GM23338 (cell line): ENCODE measurements at regions not wholly inside any gene's neighbourhood (a gene's known extent, or its start where the extent isn't known, plus 50 kb on each side); places are given as distances from the start of the nearest gene placed in this dataset.

Experiments
- ATAC-seq: fragments of 200-7000 bp; cut with Tn5 transposase; 3 replicates; pipeline ENCODE4 v1.9.1; 2020
- DNase-seq: peaks from one replicate; pipeline ENCODE4 v3.0.0-alpha.2; 2015; ENCODE audit warnings: low spot score
- H2AFZ ChIP-seq: fragments of 200-600 bp; sonication (generic); 2 replicates; pipeline ENCODE4 v1.8.0; 2016; ENCODE audit warnings: antibody characterized with exemption, mild to moderate bottlenecking, moderate library complexity
- H3F3A ChIP-seq: fragments of 200-600 bp; sonication (generic); replicated peaks from 2 replicates; pipeline ENCODE4 v1.8.0; 2017; ENCODE audit warnings: antibody characterized with exemption, mixed run types, low read depth
- H3K27ac ChIP-seq: fragments of 200-600 bp; sonication (generic); 2 replicates; pipeline ENCODE4 v1.6.1; 2016; ENCODE audit warnings: low read depth
- H3K27me3 ChIP-seq: fragments of 200-600 bp; sonication (generic); 2 replicates; pipeline ENCODE4 v1.8.0; 2016; ENCODE audit warnings: mild to moderate bottlenecking, mixed run types, moderate library complexity; ENCODE audit not compliant: insufficient read depth
- H3K36me3 ChIP-seq: fragments of 200-600 bp; sonication (generic); 2 replicates; pipeline ENCODE4 v1.8.0; 2016; ENCODE audit warnings: mild to moderate bottlenecking; ENCODE audit not compliant: insufficient read depth
- H3K4me1 ChIP-seq: fragments of 200-600 bp; sonication (generic); 2 replicates; pipeline ENCODE4 v1.8.0; 2016; ENCODE audit warnings: mild to moderate bottlenecking, moderate library complexity; ENCODE audit not compliant: insufficient read depth
- H3K4me2 ChIP-seq: fragments of 200-600 bp; sonication (generic); 2 replicates; pipeline ENCODE4 v1.7.1; 2017; ENCODE audit warnings: mixed run types
- H3K4me3 ChIP-seq: fragments of 200-600 bp; sonication (generic); 2 replicates; pipeline ENCODE4 v1.6.1; 2016; ENCODE audit warnings: mixed run types
- H3K79me2 ChIP-seq: fragments of 200-600 bp; sonication (generic); replicated peaks from 2 replicates; pipeline ENCODE4 v1.8.0; 2017; ENCODE audit warnings: mild to moderate bottlenecking; ENCODE audit not compliant: insufficient read depth
- H3K9me2 ChIP-seq: fragments of 200-600 bp; sonication (generic); 2 replicates; pipeline ENCODE4 v1.8.0; 2017; ENCODE audit not compliant: insufficient read depth
- H4K20me1 ChIP-seq: fragments of 200-600 bp; sonication (generic); replicated peaks from 2 replicates; pipeline ENCODE4 v1.8.0; 2017; ENCODE audit warnings: mild to moderate bottlenecking; ENCODE audit not compliant: insufficient read depth
- H3K27ac Mint-ChIP-seq: 2 replicates; pipeline ENCODE4 v1.8.0; 2020; ENCODE audit warnings: inconsistent platforms, mild to moderate bottlenecking, moderate library complexity, mixed read lengths
- H3K27me3 Mint-ChIP-seq: 3 replicates; pipeline ENCODE4 v1.8.0; 2022; ENCODE audit warnings: low read depth, mild to moderate bottlenecking, moderate library complexity, mixed read lengths, inconsistent platforms; ENCODE audit not compliant: insufficient read depth, poor library complexity
- H3K36me3 Mint-ChIP-seq: 3 replicates; pipeline ENCODE4 v1.8.0; 2021; ENCODE audit warnings: low read depth, mild to moderate bottlenecking, inconsistent platforms, moderate library complexity, mixed read lengths
- H3K4me1 Mint-ChIP-seq: 3 replicates; pipeline ENCODE4 v1.8.0; 2020; ENCODE audit warnings: mild to moderate bottlenecking, inconsistent platforms, mixed read lengths
- H3K4me3 Mint-ChIP-seq: 3 replicates; pipeline ENCODE4 v1.8.0; 2021; ENCODE audit warnings: moderate library complexity, mild to moderate bottlenecking, inconsistent platforms, mixed read lengths
- H3K9me3 Mint-ChIP-seq: 3 replicates; pipeline ENCODE4 v1.8.0; 2020; ENCODE audit warnings: moderate library complexity, mild to moderate bottlenecking, inconsistent platforms, mixed read lengths
- CREB1 ChIP-seq: fragments of 250-450 bp; sonication (Bioruptor Pico); IDR thresholded peaks from 2 replicates; pipeline ENCODE4 v1.5.0; 2020; ENCODE audit warnings: low read depth, mild to moderate bottlenecking, moderate library complexity
- EZH2phosphoT487 ChIP-seq: fragments of 200-600 bp; sonication (generic); IDR thresholded peaks from one replicate; pipeline ENCODE4 v1.8.1; 2018; ENCODE audit warnings: antibody characterized with exemption; ENCODE audit not compliant: unreplicated experiment
- JUNB ChIP-seq: IDR thresholded peaks from one replicate; pipeline ENCODE4 v1.6.1; 2016; ENCODE audit warnings: antibody characterized with exemption; ENCODE audit not compliant: unreplicated experiment
- NANOG ChIP-seq: IDR thresholded peaks from 2 replicates; pipeline ENCODE4 v1.6.1; 2016; ENCODE audit warnings: antibody characterized with exemption, borderline replicate concordance
- POLR2AphosphoS5 ChIP-seq: IDR thresholded peaks from 2 replicates; pipeline ENCODE4 v1.6.1; 2016; ENCODE audit warnings: antibody characterized with exemption, low read depth
- STAT1 ChIP-seq: IDR thresholded peaks from one replicate; pipeline ENCODE4 v1.6.1; 2016; ENCODE audit warnings: antibody characterized with exemption; ENCODE audit not compliant: unreplicated experiment
- ZNF114 ChIP-seq: fragments of 250-450 bp; sonication (Bioruptor Pico); IDR thresholded peaks from 2 replicates; pipeline ENCODE4 v1.5.0; 2020; ENCODE audit warnings: mild to moderate bottlenecking, moderate library complexity
- ZNF331 ChIP-seq: fragments of 250-450 bp; sonication (Bioruptor Pico); IDR thresholded peaks from 2 replicates; pipeline ENCODE4 v1.5.0; 2020; ENCODE audit warnings: low read depth, mild to moderate bottlenecking, moderate library complexity
- TF ChIP-seq, protein P1 (sequence below), 2 experiments: fragments of 200-600 bp in 1 of 2; sonication (generic) in 1 of 2; conservative IDR thresholded peaks; 2 replicates each; pipeline versions ENCODE4 v1.5.1 to v1.6.1; 2016 to 2017; ENCODE audit warnings: antibody characterized with exemption in 2 of 2, low read depth in 2 of 2, mild to moderate bottlenecking in 2 of 2, moderate library complexity in 1 of 2
- TF ChIP-seq, protein P2 (sequence below): IDR thresholded peaks from one replicate; pipeline ENCODE4 v1.6.1; 2018; ENCODE audit warnings: antibody characterized with exemption; ENCODE audit not compliant: unreplicated experiment
- TF ChIP-seq, protein P3 (sequence below): IDR thresholded peaks from 2 replicates; pipeline ENCODE4 v1.6.1; 2016; ENCODE audit warnings: antibody characterized with exemption
- TF ChIP-seq, protein P4 (sequence below): fragments of 250-450 bp; sonication (Bioruptor Pico); IDR thresholded peaks from 2 replicates; pipeline ENCODE4 v1.5.0; 2020; ENCODE audit warnings: mild to moderate bottlenecking, moderate library complexity

DNA sequence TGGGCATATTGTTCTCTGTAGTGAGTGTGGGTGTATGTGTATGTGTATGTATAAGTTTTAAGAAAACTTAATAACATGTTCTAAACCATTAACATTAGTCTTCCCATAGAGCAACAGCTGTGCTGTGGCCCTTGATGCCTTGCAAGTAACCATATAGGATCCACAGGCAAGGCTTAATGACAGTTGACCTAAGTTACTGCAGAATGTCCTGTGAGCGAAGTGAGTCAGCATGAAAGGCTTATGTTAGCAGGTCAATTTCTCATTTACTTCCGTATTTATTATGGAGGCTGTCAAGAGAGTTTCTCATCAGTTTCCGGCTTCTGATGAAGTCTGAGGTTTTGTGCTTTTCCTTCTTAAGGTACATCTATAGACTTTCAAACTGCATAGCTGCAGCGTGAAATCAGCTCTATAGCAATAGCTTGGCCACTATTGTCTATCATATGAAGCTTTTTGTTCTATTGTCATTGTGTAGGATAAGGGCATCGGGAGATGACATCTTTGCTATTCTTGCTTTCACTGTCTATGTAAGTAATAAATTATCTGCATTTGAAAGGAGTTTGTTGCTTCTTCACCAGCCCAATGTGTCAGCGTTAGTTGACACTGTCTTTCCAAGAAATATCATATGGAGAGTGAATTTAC is 1153.4 kb upstream of the AGA start:
- Histone ChIP-seq H3K27ac (no peak overlapping the region), H2AFZ (no peak overlapping the region), H3K36me3 (no peaks in the 10 kb centered on the region), H3K4me2 (no peak overlapping the region), H3F3A (no peaks in the 10 kb centered on the region), H3K79me2 (no peaks in the 10 kb centered on the region), H3K4me3 (no peak overlapping the region), H3K4me1 (no peaks in the 10 kb centered on the region), H3K9me2 (no peaks in the 10 kb centered on the region), H4K20me1 (no peaks in the 10 kb centered on the region), H3K27me3 (no peaks in the 10 kb centered on the region)
- no peak for ATAC-seq
- Mint-ChIP-seq H3K27ac (no peak overlapping the region; the same call in 1 of the 2 replicates), H3K4me3 (no peak overlapping the region), H3K4me1 (0 out of 3 replicates have a peak, but pooled peaks cover 3% of the 10 kb centered on the region), H3K27me3 (peaks cover 1% of the 10 kb centered on the region), H3K36me3 (no peaks in the 10 kb centered on the region), H3K9me3 (peaks cover 3% of the 10 kb centered on the region; the same call in 2 of the 3 replicates)
- TF ChIP-seq, protein P1, sequence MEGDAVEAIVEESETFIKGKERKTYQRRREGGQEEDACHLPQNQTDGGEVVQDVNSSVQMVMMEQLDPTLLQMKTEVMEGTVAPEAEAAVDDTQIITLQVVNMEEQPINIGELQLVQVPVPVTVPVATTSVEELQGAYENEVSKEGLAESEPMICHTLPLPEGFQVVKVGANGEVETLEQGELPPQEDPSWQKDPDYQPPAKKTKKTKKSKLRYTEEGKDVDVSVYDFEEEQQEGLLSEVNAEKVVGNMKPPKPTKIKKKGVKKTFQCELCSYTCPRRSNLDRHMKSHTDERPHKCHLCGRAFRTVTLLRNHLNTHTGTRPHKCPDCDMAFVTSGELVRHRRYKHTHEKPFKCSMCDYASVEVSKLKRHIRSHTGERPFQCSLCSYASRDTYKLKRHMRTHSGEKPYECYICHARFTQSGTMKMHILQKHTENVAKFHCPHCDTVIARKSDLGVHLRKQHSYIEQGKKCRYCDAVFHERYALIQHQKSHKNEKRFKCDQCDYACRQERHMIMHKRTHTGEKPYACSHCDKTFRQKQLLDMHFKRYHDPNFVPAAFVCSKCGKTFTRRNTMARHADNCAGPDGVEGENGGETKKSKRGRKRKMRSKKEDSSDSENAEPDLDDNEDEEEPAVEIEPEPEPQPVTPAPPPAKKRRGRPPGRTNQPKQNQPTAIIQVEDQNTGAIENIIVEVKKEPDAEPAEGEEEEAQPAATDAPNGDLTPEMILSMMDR (conservative IDR thresholded peaks at IDR 0.05; ENCODE audit: low read depth in 2 of 2), result no peak
- TF ChIP-seq, protein P2, sequence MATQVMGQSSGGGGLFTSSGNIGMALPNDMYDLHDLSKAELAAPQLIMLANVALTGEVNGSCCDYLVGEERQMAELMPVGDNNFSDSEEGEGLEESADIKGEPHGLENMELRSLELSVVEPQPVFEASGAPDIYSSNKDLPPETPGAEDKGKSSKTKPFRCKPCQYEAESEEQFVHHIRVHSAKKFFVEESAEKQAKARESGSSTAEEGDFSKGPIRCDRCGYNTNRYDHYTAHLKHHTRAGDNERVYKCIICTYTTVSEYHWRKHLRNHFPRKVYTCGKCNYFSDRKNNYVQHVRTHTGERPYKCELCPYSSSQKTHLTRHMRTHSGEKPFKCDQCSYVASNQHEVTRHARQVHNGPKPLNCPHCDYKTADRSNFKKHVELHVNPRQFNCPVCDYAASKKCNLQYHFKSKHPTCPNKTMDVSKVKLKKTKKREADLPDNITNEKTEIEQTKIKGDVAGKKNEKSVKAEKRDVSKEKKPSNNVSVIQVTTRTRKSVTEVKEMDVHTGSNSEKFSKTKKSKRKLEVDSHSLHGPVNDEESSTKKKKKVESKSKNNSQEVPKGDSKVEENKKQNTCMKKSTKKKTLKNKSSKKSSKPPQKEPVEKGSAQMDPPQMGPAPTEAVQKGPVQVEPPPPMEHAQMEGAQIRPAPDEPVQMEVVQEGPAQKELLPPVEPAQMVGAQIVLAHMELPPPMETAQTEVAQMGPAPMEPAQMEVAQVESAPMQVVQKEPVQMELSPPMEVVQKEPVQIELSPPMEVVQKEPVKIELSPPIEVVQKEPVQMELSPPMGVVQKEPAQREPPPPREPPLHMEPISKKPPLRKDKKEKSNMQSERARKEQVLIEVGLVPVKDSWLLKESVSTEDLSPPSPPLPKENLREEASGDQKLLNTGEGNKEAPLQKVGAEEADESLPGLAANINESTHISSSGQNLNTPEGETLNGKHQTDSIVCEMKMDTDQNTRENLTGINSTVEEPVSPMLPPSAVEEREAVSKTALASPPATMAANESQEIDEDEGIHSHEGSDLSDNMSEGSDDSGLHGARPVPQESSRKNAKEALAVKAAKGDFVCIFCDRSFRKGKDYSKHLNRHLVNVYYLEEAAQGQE, result no peak
- TF ChIP-seq, protein P3, sequence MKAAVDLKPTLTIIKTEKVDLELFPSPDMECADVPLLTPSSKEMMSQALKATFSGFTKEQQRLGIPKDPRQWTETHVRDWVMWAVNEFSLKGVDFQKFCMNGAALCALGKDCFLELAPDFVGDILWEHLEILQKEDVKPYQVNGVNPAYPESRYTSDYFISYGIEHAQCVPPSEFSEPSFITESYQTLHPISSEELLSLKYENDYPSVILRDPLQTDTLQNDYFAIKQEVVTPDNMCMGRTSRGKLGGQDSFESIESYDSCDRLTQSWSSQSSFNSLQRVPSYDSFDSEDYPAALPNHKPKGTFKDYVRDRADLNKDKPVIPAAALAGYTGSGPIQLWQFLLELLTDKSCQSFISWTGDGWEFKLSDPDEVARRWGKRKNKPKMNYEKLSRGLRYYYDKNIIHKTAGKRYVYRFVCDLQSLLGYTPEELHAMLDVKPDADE, result no peak
- TF ChIP-seq CREB1 (CRISPR knock-in tag), result no peak
- no peak for TF ChIP-seq ZNF114 (CRISPR knock-in tag)
- TF ChIP-seq EZH2phosphoT487, result no peak
- TF ChIP-seq, protein P4, sequence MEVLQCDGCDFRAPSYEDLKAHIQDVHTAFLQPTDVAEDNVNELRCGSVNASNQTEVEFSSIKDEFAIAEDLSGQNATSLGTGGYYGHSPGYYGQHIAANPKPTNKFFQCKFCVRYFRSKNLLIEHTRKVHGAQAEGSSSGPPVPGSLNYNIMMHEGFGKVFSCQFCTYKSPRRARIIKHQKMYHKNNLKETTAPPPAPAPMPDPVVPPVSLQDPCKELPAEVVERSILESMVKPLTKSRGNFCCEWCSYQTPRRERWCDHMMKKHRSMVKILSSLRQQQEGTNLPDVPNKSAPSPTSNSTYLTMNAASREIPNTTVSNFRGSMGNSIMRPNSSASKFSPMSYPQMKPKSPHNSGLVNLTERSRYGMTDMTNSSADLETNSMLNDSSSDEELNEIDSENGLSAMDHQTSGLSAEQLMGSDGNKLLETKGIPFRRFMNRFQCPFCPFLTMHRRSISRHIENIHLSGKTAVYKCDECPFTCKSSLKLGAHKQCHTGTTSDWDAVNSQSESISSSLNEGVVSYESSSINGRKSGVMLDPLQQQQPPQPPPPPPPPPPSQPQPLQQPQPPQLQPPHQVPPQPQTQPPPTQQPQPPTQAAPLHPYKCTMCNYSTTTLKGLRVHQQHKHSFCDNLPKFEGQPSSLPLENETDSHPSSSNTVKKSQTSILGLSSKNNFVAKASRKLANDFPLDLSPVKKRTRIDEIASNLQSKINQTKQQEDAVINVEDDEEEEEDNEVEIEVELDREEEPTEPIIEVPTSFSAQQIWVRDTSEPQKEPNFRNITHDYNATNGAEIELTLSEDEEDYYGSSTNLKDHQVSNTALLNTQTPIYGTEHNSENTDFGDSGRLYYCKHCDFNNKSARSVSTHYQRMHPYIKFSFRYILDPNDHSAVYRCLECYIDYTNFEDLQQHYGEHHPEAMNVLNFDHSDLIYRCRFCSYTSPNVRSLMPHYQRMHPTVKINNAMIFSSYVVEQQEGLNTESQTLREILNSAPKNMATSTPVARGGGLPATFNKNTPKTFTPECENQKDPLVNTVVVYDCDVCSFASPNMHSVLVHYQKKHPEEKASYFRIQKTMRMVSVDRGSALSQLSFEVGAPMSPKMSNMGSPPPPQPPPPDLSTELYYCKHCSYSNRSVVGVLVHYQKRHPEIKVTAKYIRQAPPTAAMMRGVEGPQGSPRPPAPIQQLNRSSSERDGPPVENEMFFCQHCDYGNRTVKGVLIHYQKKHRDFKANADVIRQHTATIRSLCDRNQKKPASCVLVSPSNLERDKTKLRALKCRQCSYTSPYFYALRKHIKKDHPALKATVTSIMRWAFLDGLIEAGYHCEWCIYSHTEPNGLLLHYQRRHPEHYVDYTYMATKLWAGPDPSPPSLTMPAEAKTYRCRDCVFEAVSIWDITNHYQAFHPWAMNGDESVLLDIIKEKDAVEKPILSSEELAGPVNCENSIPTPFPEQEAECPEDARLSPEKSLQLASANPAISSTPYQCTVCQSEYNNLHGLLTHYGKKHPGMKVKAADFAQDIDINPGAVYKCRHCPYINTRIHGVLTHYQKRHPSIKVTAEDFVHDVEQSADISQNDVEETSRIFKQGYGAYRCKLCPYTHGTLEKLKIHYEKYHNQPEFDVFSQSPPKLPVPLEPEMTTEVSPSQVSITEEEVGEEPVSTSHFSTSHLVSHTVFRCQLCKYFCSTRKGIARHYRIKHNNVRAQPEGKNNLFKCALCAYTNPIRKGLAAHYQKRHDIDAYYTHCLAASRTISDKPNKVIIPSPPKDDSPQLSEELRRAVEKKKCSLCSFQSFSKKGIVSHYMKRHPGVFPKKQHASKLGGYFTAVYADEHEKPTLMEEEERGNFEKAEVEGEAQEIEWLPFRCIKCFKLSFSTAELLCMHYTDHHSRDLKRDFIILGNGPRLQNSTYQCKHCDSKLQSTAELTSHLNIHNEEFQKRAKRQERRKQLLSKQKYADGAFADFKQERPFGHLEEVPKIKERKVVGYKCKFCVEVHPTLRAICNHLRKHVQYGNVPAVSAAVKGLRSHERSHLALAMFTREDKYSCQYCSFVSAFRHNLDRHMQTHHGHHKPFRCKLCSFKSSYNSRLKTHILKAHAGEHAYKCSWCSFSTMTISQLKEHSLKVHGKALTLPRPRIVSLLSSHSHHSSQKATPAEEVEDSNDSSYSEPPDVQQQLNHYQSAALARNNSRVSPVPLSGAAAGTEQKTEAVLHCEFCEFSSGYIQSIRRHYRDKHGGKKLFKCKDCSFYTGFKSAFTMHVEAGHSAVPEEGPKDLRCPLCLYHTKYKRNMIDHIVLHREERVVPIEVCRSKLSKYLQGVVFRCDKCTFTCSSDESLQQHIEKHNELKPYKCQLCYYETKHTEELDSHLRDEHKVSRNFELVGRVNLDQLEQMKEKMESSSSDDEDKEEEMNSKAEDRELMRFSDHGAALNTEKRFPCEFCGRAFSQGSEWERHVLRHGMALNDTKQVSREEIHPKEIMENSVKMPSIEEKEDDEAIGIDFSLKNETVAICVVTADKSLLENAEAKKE (CRISPR knock-in tag), result no peak
- no peak for TF ChIP-seq ZNF331 (CRISPR knock-in tag)
- no peak for TF ChIP-seq NANOG
- TF ChIP-seq JUNB, result no peak
- TF ChIP-seq POLR2AphosphoS5, result no peak
- no peak for TF ChIP-seq STAT1
- no peak for DNase-seq
